ENCODE measurements at regions not wholly inside any gene's neighbourhood (a gene's known extent, or its start where the extent isn't known, plus 50 kb on each side); places are given as distances from the start of the nearest gene placed in this dataset.

GRCh38 chr16:27719106-27719445 lies 169.1 kb downstream of the KATNIP start:
- peaks cover 83% of the 10 kb centered on the region for H3K4me1 Mint-ChIP-seq
- no peak for TF ChIP-seq CTCF (conservative IDR thresholded peaks at IDR 0.05)
- peak overlapping the region; percentile 97 for H3K27ac Mint-ChIP-seq (ENCODE audit: unreplicated experiment)
- peaks cover 13% of the 10 kb centered on the region for H3K36me3 Mint-ChIP-seq (ENCODE audit: low read depth)
- no peaks in the 10 kb centered on the region for H3K27me3 Mint-ChIP-seq (ENCODE audit: low read depth)
- H3K9me3 Mint-ChIP-seq: no peaks in the 10 kb centered on the region
- peak overlapping the region; percentile 80 for H3K4me3 Mint-ChIP-seq
- DNase-seq (ENCODE audit: low read depth, low spot score): no peak

DNA sequence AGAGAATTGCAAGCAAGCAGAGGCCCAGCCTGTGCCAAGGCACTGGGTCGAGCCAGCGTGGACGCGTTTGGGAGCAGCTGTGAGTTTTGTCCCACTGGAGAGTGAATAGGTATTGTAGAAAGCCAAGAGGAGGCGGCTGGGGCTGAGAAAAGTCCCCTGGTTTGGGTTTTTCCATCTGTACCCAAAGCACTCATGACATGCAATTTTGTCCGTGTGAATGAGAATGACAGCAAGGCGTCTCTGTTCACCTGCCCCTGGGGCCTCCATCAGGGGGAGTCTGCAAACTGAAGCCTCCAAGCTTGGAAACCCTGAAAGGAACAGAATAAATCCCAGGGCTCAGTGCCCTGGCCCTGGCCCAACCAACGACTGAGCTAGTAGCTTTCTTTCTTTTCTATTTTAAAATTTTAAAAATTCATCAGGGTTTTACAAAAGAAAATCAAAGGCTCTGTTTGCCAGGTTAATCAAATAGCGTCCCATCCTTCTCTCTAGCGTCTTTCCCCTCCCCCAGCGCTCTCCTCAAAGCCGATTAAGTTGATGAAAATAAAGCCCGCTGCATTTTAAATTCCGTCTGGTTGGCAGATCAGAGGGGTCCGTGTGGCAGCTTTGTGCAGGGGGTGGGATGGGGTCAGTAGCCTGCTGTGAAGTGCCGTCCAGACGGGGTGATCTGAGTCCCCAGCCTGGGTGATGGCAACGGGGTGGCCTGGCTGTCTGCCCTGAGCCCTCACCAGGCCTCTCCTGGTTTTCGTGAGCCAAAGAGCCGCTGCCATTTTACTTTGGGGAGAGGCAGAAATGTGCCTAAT lies 171.0 kb downstream of the KATNIP start:
- H3K4me1 Mint-ChIP-seq: peaks cover 80% of the 10 kb centered on the region
- H3K36me3 Mint-ChIP-seq (ENCODE audit: low read depth): peaks cover 20% of the 10 kb centered on the region
- peak overlapping the region; percentile 71 for H3K4me3 Mint-ChIP-seq
- DNase-seq (ENCODE audit: low read depth, low spot score): no peak
- no peak for TF ChIP-seq CTCF (conservative IDR thresholded peaks at IDR 0.05)
- H3K27me3 Mint-ChIP-seq (ENCODE audit: low read depth): no peaks in the 10 kb centered on the region
- H3K27ac Mint-ChIP-seq (ENCODE audit: unreplicated experiment): peak overlapping the region; percentile 83
- H3K9me3 Mint-ChIP-seq: no peaks in the 10 kb centered on the region

DNA sequence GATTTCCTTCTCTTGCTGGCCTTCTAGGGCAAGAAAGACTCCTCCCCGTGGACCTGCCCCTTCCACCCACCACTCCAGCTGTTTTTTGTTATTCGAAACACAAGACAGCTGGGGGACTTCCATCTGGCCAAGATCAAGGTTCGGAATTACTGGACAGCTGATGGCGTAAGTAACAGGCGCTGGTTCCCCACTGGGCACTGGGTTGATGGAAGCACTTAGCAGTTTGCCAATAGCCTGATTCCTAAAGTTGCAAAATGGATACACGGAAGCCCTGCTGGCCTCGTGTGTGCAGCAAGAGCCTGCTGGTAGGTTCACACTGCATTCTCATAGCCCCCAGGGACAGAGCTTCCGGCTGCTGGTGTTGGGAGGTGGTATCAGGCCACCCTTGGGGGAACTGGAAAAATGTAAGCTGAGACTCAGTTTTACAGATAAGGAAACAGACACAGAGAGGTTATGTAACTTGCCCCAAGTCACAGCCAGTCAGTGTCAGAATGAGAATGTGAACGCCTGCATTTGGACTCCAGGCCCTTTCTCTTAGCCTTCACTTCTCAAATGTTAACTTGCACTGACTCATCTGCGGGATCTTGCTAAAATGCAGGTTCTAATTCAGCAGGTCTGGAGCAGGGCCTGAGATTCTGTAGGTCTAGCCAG lies 171.7 kb downstream of the KATNIP start:
- TF ChIP-seq CTCF (conservative IDR thresholded peaks at IDR 0.05): no peak
- Mint-ChIP-seq H3K27ac (ENCODE audit: unreplicated experiment) (peak overlapping the region; percentile 83), H3K4me1 (peaks cover 76% of the 10 kb centered on the region), H3K9me3 (no peaks in the 10 kb centered on the region), H3K36me3 (ENCODE audit: low read depth) (peaks cover 26% of the 10 kb centered on the region), H3K27me3 (ENCODE audit: low read depth) (no peaks in the 10 kb centered on the region), H3K4me3 (peak overlapping the region; percentile 71)
- no peak for DNase-seq (ENCODE audit: low read depth, low spot score)

- Mint-ChIP-seq H3K27ac (ENCODE audit: unreplicated experiment) (no peak overlapping the region), H3K36me3 (ENCODE audit: low read depth) (peaks cover 26% of the 10 kb centered on the region), H3K4me3 (no peak overlapping the region), H3K27me3 (ENCODE audit: low read depth) (no peaks in the 10 kb centered on the region), H3K4me1 (peaks cover 73% of the 10 kb centered on the region), H3K9me3 (no peaks in the 10 kb centered on the region)
- TF ChIP-seq CTCF (conservative IDR thresholded peaks at IDR 0.05): no peak
- DNase-seq (ENCODE audit: low read depth, low spot score): no peak
Measured at GRCh38 chr16:27722207-27722606, 172.3 kb downstream of the KATNIP start.

DNA sequence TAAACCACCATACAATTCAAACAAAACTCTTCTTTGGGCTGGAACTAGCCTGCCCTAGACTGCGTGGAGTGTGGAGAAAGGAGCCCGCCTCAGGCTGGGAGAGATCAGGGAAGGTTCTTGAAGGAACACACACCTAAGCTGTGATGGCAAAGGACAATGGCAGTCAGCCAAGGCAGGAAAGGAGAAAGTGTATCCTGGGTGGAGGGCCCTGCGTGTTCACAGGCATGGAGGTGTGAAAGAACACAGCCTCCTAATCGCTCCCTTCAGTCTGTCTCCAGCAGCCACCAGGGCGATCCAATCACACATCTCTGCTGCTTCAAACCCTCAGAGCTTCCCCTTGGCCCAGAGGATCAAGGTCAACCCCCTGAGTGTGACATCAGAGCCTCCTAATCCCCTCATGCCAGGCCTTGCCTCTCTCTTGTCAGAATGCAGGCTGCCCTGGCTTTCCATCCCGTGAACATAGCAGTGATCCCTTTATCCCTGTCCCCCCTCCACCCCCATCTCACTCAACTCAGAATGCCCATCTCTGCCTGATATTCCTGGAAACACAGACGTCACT lies 173.0 kb downstream of the KATNIP start:
- no peak for TF ChIP-seq CTCF (conservative IDR thresholded peaks at IDR 0.05)
- peaks cover 26% of the 10 kb centered on the region for H3K36me3 Mint-ChIP-seq (ENCODE audit: low read depth)
- no peak for DNase-seq (ENCODE audit: low read depth, low spot score)
- H3K4me1 Mint-ChIP-seq: peaks cover 66% of the 10 kb centered on the region
- H3K27me3 Mint-ChIP-seq (ENCODE audit: low read depth): no peaks in the 10 kb centered on the region
- H3K9me3 Mint-ChIP-seq: no peaks in the 10 kb centered on the region
- no peak overlapping the region for H3K4me3 Mint-ChIP-seq
- peak overlapping the region; percentile 63 for H3K27ac Mint-ChIP-seq (ENCODE audit: unreplicated experiment)

All from neural crest cell (in vitro differentiated cells).